ENCODE measurements at regions not wholly inside any gene's neighbourhood (a gene's known extent, or its start where the extent isn't known, plus 50 kb on each side); places are given as distances from the start of the nearest gene placed in this dataset.

GRCh38 chr5:159497221-159497620 lies 166.9 kb upstream of the IL12B start:
- TF ChIP-seq CTCF (IDR thresholded peaks at IDR 0.05; ENCODE audit: borderline replicate concordance, extremely low read depth, low read length, poor library complexity, severe bottlenecking) (no peak), EZH2 (IDR thresholded peaks at IDR 0.05; ENCODE audit: borderline replicate concordance, low read depth, low read length, severe bottlenecking) (no peak)
